ENCODE measurements at regions not wholly inside any gene's neighbourhood (a gene's known extent, or its start where the extent isn't known, plus 50 kb on each side); places are given as distances from the start of the nearest gene placed in this dataset.

DNA sequence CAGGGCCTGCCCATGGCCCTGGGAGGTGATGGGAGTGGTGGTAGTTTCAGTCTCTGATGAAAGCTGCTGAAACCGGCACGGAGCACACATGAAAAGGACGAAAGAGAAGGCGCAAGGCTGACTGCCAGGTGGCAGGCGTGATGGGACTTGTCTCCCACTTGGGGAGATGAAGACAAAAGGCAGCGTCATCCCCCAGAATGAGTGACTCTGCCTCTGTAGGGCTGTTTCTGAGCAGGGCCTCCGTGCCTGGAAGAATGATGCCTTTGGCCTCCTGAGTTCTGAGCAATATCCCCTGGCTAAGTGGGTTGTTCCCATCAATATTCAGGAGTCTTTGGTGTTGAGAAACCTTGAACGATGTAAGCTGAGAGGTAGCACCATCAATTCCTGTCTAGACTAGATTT is 237.8 kb downstream of the OPA1 start:
- TF ChIP-seq, protein P1, sequence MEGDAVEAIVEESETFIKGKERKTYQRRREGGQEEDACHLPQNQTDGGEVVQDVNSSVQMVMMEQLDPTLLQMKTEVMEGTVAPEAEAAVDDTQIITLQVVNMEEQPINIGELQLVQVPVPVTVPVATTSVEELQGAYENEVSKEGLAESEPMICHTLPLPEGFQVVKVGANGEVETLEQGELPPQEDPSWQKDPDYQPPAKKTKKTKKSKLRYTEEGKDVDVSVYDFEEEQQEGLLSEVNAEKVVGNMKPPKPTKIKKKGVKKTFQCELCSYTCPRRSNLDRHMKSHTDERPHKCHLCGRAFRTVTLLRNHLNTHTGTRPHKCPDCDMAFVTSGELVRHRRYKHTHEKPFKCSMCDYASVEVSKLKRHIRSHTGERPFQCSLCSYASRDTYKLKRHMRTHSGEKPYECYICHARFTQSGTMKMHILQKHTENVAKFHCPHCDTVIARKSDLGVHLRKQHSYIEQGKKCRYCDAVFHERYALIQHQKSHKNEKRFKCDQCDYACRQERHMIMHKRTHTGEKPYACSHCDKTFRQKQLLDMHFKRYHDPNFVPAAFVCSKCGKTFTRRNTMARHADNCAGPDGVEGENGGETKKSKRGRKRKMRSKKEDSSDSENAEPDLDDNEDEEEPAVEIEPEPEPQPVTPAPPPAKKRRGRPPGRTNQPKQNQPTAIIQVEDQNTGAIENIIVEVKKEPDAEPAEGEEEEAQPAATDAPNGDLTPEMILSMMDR (conservative IDR thresholded peaks at IDR 0.05 in 1 of 2, IDR thresholded peaks at IDR 0.05 in 1 of 2; ENCODE audit: extremely low read depth in 1 of 2, insufficient read depth in 1 of 2, low read depth in 1 of 2, low read length in 2 of 2), result peak in 1 of 2 donors; percentile 8
- TF ChIP-seq EZH2 (IDR thresholded peaks at IDR 0.05; ENCODE audit: borderline replicate concordance, low read length), result no peak
